GM18498 (cell line): ENCODE measurements at regions not wholly inside any gene's neighbourhood (a gene's known extent, or its start where the extent isn't known, plus 50 kb on each side); places are given as distances from the start of the nearest gene placed in this dataset.
"Not testable (repeated sequence)": the region's sequence is repeated elsewhere in the genome, so short reads cannot be mapped to it uniquely, and the experiment has no call there.

Experiments used
- ATAC-seq: cut with Tn5 transposase; IDR thresholded peaks from one replicate; pipeline ENCODE4 v1.9.1; 2021; ENCODE audit warnings: mild to moderate bottlenecking, moderate library complexity; ENCODE audit not compliant: unreplicated experiment

DNA sequence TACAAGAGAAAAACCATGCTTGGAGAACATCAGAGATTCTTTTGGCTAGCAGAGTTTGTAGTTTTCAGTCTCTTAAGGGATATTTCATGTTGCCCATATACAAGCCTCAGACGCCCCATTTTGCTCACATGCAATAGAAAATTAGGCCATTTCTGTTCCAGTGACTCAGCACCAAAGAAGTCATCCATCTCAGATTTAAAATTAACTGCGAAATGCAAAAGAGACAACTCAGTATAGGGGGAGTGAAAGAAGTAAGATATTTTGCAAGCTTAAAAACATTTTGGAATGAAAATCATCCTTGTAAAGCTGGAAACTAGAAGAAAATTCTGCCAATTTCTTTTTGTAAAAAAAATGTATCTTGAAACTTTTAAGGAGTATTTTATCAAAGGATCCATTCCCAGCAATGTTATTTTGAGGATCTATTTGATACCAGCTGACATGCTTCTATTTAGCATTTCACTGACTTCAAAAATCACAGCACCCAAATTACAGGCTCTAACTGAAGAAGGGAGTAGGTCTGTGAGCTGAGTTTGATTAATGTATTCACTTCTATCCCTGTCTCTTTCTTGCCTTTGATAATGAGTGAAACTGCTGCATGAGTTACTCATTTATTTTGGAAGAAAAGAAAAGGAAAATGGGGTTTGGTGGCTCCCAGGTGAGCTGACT is 223.7 kb upstream of the SULF2 start:
- no peak for ATAC-seq

- no peak for ATAC-seq
Measured at GRCh38 chr20:48007351-48007750, 222.1 kb upstream of the SULF2 start.

- no peak for ATAC-seq
Measured at GRCh38 chr20:48006036-48006833, 221.0 kb upstream of the SULF2 start.

DNA sequence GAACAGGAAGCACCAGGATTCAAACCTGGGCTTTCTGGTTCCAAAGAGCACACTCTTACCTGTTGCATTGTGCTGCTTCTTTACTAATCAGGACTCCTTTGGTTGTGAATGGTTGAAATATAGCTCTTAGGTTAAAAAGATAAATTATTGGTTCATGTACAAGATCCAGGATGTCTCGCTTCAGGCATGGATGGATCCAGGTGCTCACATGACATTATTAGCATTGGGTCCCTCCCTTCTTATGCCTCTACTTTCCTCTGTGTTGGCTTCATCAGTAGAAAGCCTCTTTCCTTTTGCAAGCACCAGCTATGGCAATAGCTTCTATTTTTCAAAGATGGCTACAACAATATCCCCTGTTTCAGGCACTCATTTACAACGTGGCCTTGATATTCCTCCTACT is 217.7 kb upstream of the SULF2 start:
- ATAC-seq = no peak

GRCh38 chr20:48002517-48002970 is 217.3 kb upstream of the SULF2 start:
- ATAC-seq = peak; percentile 67

DNA sequence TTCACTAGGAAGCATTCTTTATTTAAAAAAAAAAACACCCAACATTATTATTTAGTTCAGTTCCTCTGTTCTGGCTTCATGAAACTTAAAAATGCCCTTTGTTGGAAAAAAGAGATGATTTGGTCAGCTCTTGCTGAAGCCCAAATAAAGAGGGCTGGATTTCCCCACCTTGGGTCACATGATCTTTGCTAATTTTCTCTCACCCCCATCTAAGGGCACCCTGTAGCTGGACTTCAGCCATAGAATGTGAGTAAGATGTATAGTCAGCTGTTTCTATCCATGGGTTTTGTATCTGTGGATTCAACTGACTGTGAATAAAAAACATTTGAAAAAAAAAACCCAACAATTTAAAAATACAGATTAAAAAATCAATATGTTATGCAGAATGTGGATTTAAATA is 213.9 kb upstream of the SULF2 start:
- ATAC-seq = no peak

GRCh38 chr20:47998736-47999135 is 213.5 kb upstream of the SULF2 start:
- no peak for ATAC-seq

GRCh38 chr20:47995661-47996060 is 210.4 kb upstream of the SULF2 start:
- ATAC-seq = no peak

- no peak for ATAC-seq
Measured at GRCh38 chr20:47993817-47994216, 208.5 kb upstream of the SULF2 start.

DNA sequence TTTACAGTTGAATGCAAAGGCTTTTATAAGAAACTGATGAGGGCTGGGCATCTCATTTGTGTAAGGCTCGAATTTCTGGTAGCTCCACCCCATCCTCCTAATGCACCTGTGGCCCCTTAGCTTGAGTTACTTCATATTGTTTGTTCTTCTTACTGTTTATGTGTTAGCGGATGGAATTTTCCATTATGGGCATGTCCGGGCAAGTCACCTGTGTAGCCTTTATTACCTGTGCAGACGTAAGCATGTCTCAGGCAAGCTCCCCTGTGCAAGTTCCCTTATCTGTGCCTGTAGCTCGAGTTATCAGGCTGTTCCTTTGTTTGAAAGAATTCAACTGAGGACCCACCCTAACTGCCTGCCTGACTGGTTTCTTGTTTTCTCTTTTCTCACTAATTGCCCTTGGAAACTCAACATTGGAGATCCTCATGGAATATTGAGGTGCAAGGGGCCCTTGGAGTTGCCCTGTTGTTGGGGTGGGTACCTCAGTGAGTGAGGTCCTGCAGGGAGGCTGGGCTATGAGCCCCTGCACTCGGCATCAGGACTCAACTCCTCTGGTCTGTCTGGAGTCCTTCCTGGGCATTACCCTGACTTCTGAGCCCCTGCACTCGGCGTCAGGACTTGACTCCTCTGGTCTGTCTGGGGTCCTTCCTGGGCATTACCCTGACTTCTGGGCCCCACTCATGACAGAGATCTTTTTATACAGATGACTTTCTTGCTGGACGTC is 207.9 kb upstream of the SULF2 start:
- no peak for ATAC-seq

GRCh38 chr20:47991875-47992488 is 206.7 kb upstream of the SULF2 start:
- no peak for ATAC-seq

DNA sequence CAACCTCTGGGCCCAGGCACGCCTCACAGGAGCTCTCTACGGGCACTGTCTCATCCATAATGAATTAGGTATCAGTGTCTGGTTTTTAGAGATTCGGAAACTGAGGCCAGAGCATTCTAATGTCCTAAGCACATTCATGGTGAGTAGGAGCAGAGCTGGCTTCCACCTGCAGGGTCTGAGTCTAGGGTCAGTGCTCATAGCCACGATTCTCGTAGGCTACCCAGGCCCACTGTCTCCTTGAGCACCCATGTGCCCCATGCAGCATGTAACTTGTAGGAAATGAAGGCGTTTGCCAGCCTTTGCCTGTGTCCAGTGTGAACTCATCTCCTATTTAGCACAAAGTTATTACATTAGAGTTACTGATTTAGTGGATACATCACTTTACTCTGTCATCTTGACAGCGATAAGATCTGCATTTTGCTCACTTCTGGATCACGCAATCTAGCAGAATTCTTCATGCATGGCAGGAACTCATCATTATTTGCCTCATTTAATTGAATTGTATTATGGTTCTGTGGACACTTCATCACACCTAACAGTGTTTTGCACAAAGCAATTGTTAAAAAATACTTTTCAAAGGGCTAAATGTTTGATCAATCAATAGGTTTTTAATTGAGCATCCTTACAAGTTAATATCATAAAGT is 205.3 kb upstream of the SULF2 start:
- no peak for ATAC-seq

DNA sequence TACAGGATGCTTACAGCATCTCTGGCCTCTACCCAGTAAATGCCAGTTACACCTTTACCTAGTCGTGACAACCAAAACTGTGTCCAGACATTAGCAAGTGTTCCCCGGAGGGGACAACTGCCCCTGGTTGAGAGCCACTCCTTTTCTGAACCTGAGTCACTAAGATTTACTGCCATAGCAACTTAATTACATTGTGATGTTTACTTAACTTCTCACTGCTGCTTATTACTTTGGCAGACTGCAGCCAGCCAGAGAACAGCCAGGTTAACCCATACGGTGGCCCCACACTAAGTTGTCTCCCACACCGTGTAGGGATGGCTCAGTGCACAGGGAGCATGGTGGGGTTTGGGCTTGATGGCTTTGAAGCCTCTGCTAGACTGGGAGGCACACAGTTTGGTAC is 204.7 kb upstream of the SULF2 start:
- ATAC-seq = no peak

DNA sequence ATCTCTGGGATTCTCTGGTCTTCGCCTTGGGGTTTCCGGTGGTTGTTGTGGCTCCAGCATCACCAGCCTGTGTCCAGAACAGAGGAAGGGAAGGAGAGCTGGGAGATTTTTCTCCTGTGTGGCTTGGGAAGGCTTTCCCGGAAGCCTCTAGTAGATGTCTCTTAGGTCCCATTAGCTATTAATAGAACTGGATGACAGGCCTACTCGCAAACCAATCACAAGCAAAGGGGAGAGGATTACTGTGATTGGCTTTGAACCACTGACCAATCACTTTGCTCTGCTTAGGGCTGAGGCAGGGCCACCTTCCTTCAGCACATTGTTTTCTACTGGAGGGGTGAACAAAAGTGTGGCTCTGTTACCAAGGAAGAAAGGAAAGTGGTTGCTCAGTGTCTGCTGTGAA is 203.4 kb upstream of the SULF2 start:
- no peak for ATAC-seq

DNA sequence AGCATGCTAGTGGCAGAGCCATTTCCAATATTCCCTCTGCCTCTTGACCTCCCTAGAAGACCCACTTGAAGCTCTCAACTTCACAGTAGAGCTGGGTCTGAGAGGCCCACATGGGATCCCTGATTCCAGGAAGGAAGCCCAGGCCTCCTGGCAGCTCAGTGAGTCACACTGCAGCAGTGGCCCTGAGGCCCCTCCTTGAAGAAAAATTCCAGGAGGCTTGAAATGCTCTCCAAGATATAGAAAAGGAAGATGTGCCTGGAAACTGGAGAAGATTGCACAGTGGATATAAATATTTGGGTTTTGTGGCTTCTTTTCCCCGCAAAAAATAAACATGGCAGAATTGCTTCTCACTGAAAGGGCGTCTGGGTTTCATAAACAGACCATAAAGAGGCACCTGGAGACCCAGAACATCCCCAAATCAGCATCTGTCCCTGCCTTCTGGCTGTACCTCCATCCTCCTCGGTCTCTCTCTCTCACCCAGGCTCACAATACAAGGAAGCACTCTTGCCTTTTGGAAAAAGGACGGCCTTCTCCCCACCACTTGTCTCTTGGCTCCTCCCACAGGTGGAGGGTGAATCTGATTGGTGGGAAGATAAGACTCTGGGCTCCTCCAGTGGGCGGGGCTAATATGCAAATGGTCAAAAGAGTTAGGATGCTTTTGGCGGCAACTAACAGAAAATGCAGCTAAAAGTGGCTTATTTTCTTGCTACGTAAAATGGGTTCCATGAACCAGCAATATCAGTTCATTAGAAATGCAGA is 200.0 kb upstream of the SULF2 start:
- ATAC-seq = no peak

DNA sequence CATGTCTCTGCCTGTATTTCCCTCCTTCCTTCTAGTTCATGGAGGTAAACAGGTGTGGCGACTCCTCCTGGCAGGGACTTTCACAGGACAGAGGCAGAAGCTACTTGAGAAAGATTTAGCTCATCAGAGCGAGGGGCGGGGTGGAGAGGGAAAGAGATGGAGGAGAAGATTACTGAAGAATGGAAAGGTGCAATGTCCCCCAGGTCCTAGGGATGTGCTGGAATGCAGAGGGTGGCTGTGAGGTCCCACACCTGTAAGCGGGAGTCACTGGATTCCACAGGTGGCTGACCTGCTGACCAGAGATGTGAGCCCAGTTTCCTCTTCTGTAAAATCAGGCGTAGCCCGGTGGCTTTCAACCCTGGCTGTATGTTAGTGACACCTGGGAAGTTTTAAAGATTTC is 199.2 kb upstream of the SULF2 start:
- no peak for ATAC-seq

DNA sequence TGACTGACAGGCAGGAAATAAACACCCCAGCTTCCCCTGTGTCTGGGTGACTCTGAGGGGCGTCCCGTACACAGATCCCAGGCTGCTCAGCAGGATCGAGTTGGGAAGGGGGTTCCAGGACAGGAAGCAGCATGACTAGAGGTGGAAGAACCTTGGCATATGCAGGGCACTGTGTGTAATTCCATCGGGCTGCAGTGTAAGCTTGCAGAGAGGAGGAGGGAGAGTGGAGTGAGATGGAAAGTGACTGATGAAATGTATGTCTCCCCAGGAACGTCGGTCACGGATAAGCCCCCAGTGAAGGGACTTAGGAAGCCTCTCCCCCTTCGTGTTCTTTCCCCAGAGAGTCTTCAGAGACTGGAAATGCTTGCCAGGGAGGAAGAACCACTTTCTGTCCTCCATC is 198.4 kb upstream of the SULF2 start:
- ATAC-seq = not testable (repeated sequence)

GRCh38 chr20:47982574-47983360 is 197.5 kb upstream of the SULF2 start:
- no peak for ATAC-seq

GRCh38 chr20:47981222-47981621 is 195.9 kb upstream of the SULF2 start:
- ATAC-seq = no peak
